Caki2 (cell line): ENCODE measurements at regions not wholly inside any gene's neighbourhood (a gene's known extent, or its start where the extent isn't known, plus 50 kb on each side); places are given as distances from the start of the nearest gene placed in this dataset.
A peak's percentile ranks its signal among the peaks of the same experiment; 100 is the strongest.

Experiments
- DNase-seq: peaks from one replicate; pipeline ENCODE4 v3.0.0-alpha.2; 2015; ENCODE audit warnings: low read depth
- in situ Hi-C: cut with HindIII; loops from 2 replicates; pipeline ENCODE4 v1.10.0; 2016; ENCODE audit warnings: low sequenced_read_pairs, low pct_unique_long_range_greater_than_20kb, mixed read lengths

- no peak for DNase-seq
- in situ Hi-C loops, result no loop called here
Measured at GRCh38 chr16:63082101-63082500, 1045.9 kb upstream of the CDH8 start.

- in situ Hi-C loops, result no loop called here
- DNase-seq, result no peak
Measured at GRCh38 chr16:63080746-63081145, 1044.5 kb upstream of the CDH8 start.

GRCh38 chr16:63069047-63069446 lies 1032.8 kb upstream of the CDH8 start:
- DNase-seq, result no peak
- in situ Hi-C loops, result no loop called here

GRCh38 chr16:63067141-63067540 lies 1030.9 kb upstream of the CDH8 start:
- no peak for DNase-seq
- in situ Hi-C loops, result no loop called here

GRCh38 chr16:63066552-63066951 lies 1030.3 kb upstream of the CDH8 start:
- in situ Hi-C loops, result no loop called here
- peak; percentile 3 for DNase-seq

GRCh38 chr16:63061319-63061718 lies 1025.1 kb upstream of the CDH8 start:
- no peak for DNase-seq
- in situ Hi-C loops, result no loop called here

GRCh38 chr16:63059676-63060075 lies 1023.4 kb upstream of the CDH8 start:
- DNase-seq, result no peak
- in situ Hi-C loops, result no loop called here

- in situ Hi-C loops, result no loop called here
- no peak for DNase-seq
Measured at GRCh38 chr16:63057341-63057740, 1021.1 kb upstream of the CDH8 start.

GRCh38 chr16:63050391-63050790 lies 1014.2 kb upstream of the CDH8 start:
- DNase-seq, result no peak
- in situ Hi-C loops, result no loop called here

GRCh38 chr16:63038397-63039106 lies 1002.3 kb upstream of the CDH8 start:
- DNase-seq, result no peak
- in situ Hi-C loops, result no loop called here

- in situ Hi-C loops, result no loop called here
- no peak for DNase-seq
Measured at GRCh38 chr16:63037761-63038396, 1001.6 kb upstream of the CDH8 start.

- DNase-seq, result no peak
- in situ Hi-C loops, result no loop called here
Measured at GRCh38 chr16:63018581-63019223, 982.5 kb upstream of the CDH8 start.

GRCh38 chr16:63008688-63009087 lies 972.5 kb upstream of the CDH8 start:
- DNase-seq, result no peak

GRCh38 chr16:63005356-63005755 lies 969.1 kb upstream of the CDH8 start:
- in situ Hi-C loops, result no loop called here
- no peak for DNase-seq

More at GRCh38 chr16:63008688-63009087, 972.5 kb upstream of the CDH8 start:
- in situ Hi-C loops, result no loop called here

- no peak for DNase-seq
- in situ Hi-C loops, result no loop called here
Measured at GRCh38 chr16:62989480-62989879, 953.2 kb upstream of the CDH8 start.

GRCh38 chr16:62985722-62986121 lies 949.5 kb upstream of the CDH8 start:
- in situ Hi-C loops, result no loop called here
- DNase-seq, result no peak

GRCh38 chr16:62978451-62978850 lies 942.2 kb upstream of the CDH8 start:
- DNase-seq, result no peak
- in situ Hi-C loops, result no loop called here

- no peak for DNase-seq
- in situ Hi-C loops, result no loop called here
Measured at GRCh38 chr16:62977876-62978275, 941.6 kb upstream of the CDH8 start.

GRCh38 chr16:62974424-62974823 lies 938.2 kb upstream of the CDH8 start:
- no peak for DNase-seq
- in situ Hi-C loops, result no loop called here

GRCh38 chr16:62970851-62971250 lies 934.6 kb upstream of the CDH8 start:
- DNase-seq, result no peak

More at GRCh38 chr16:62970851-62971250, 934.6 kb upstream of the CDH8 start:
- in situ Hi-C loops, result no loop called here
